Neural cell (in vitro differentiated cells): ENCODE measurements at regions not wholly inside any gene's neighbourhood (a gene's known extent, or its start where the extent isn't known, plus 50 kb on each side); places are given as distances from the start of the nearest gene placed in this dataset.

Experiments
- H2AFZ ChIP-seq: fragments of 200-600, 300-800 bp; sonication (generic), shearing (Covaris generic); 2 replicates; pipeline ENCODE4 v1.6.0; 2014; ENCODE audit warnings: low read depth, mild to moderate bottlenecking, antibody characterized with exemption, low read length, moderate library complexity
- H3F3A ChIP-seq: fragments of 200-600 bp; shearing (Covaris generic); 2 replicates; pipeline ENCODE4 v1.6.1; 2016; ENCODE audit warnings: mild to moderate bottlenecking, moderate library complexity, mixed read lengths, antibody characterized with exemption, low read length; ENCODE audit not compliant: insufficient read depth, poor library complexity, severe bottlenecking
- H3K27ac ChIP-seq: fragments of 200-600, 300-800 bp; sonication (generic), shearing (Covaris generic); 2 replicates; pipeline ENCODE4 v1.5.1; 2014; ENCODE audit warnings: mild to moderate bottlenecking, low read length, moderate library complexity
- H3K27me3 ChIP-seq: fragments of 300-800, 200-600 bp; sonication (generic), shearing (Covaris generic); 2 replicates; pipeline ENCODE4 v1.6.0; 2014; ENCODE audit warnings: mild to moderate bottlenecking, low read depth, low read length, moderate library complexity; ENCODE audit not compliant: insufficient read depth
- H3K36me3 ChIP-seq: fragments of 300-800, 200-600 bp; sonication (generic), shearing (Covaris generic); 2 replicates; pipeline ENCODE4 v1.5.1; 2014; ENCODE audit warnings: mild to moderate bottlenecking, antibody characterized with exemption, low read length, moderate library complexity; ENCODE audit not compliant: insufficient read depth
- H3K4me2 ChIP-seq: fragments of 300-800, 200-600 bp; sonication (generic), shearing (Covaris generic); 2 replicates; pipeline ENCODE4 v1.6.0; 2014; ENCODE audit warnings: mild to moderate bottlenecking, low read length
- H3K4me3 ChIP-seq: fragments of 300-800, 200-600 bp; sonication (generic), shearing (Covaris generic); 2 replicates; pipeline ENCODE4 v1.5.1; 2014; ENCODE audit warnings: mild to moderate bottlenecking, low read length, moderate library complexity
- H3K79me2 ChIP-seq: fragments of 200-600 bp; shearing (Covaris generic); replicated peaks from 2 replicates; pipeline ENCODE4 v1.6.0; 2014; ENCODE audit warnings: mild to moderate bottlenecking, low read length, moderate library complexity; ENCODE audit not compliant: insufficient read depth
- H3K9ac ChIP-seq: fragments of 300-800, 200-600 bp; sonication (generic), shearing (Covaris generic); 2 replicates; pipeline ENCODE4 v1.6.1; 2016; ENCODE audit warnings: mild to moderate bottlenecking, low read length, mixed read lengths
- H3K9me2 ChIP-seq: fragments of 200-600 bp; shearing (Covaris generic); 2 replicates; pipeline ENCODE4 v1.6.1; 2016; ENCODE audit warnings: mild to moderate bottlenecking, low read length, mixed read lengths; ENCODE audit not compliant: insufficient read depth
- H3K9me3 ChIP-seq: fragments of 200-600, 300-800 bp; sonication (generic), shearing (Covaris generic); 2 replicates; pipeline ENCODE4 v1.6.1; 2016; ENCODE audit warnings: mild to moderate bottlenecking, mixed run types, low read length, moderate library complexity, mixed read lengths
- H4K20me1 ChIP-seq: fragments of 200-600 bp; shearing (Covaris generic); 2 replicates; pipeline ENCODE4 v1.6.1; 2016; ENCODE audit warnings: mild to moderate bottlenecking, mixed run types; ENCODE audit not compliant: insufficient read depth
- CTCF ChIP-seq: fragments of 450-650 bp; IDR thresholded peaks from 2 replicates; pipeline ENCODE4 v1.5.1; 2014; ENCODE audit warnings: antibody characterized with exemption, mild to moderate bottlenecking, moderate library complexity; ENCODE audit not compliant: poor library complexity, severe bottlenecking
- EP300 ChIP-seq: fragments of 450-650 bp; conservative IDR thresholded peaks from 2 replicates; pipeline ENCODE4 v1.6.1; 2014; ENCODE audit warnings: antibody characterized with exemption, mild to moderate bottlenecking, moderate library complexity; ENCODE audit not compliant: poor library complexity, severe bottlenecking
- EZH2 ChIP-seq: fragments of 200-600, 300-800 bp; shearing (Covaris generic), sonication (generic); IDR thresholded peaks from 2 replicates; pipeline ENCODE4 v1.6.1; 2014; ENCODE audit warnings: antibody characterized with exemption, low read length, borderline replicate concordance, mild to moderate bottlenecking; ENCODE audit not compliant: insufficient read depth, poor library complexity, severe bottlenecking
- MXI1 ChIP-seq: fragments of 450-650 bp; conservative IDR thresholded peaks from 2 replicates; pipeline ENCODE4 v1.6.1; 2014; ENCODE audit warnings: antibody characterized with exemption, mild to moderate bottlenecking; ENCODE audit not compliant: poor library complexity, severe bottlenecking
- POLR2AphosphoS5 ChIP-seq: IDR thresholded peaks from 2 replicates; pipeline ENCODE4 v1.6.1; 2012
- RAD21 ChIP-seq: fragments of 450-650 bp; conservative IDR thresholded peaks from 2 replicates; pipeline ENCODE4 v1.6.1; 2014; ENCODE audit warnings: antibody characterized with exemption, mild to moderate bottlenecking, moderate library complexity
- REST ChIP-seq: IDR thresholded peaks from 2 replicates; pipeline ENCODE4 v1.6.1; 2012; ENCODE audit warnings: borderline replicate concordance
- TAF1 ChIP-seq: IDR thresholded peaks from 2 replicates; pipeline ENCODE4 v1.6.1; 2012; ENCODE audit warnings: low read depth

GRCh38 chr10:123611876-123612275 is 54.3 kb upstream of the GPR26 start:
- H3K79me2 ChIP-seq = no peaks in the 10 kb centered on the region
- no peak overlapping the region for H3K9ac ChIP-seq
- no peaks in the 10 kb centered on the region for H3K36me3 ChIP-seq
- H3F3A ChIP-seq = no peaks in the 10 kb centered on the region
- H3K27me3 ChIP-seq = peaks cover 28% of the 10 kb centered on the region
- no peak overlapping the region for H2AFZ ChIP-seq
- TF ChIP-seq REST (no peak), TAF1 (no peak), RAD21 (no peak), EZH2 (no peak), EP300 (no peak), MXI1 (no peak), CTCF (no peak), POLR2AphosphoS5 (no peak)
- no peak overlapping the region for H3K4me3 ChIP-seq
- H3K9me3 ChIP-seq = no peaks in the 10 kb centered on the region
- no peak overlapping the region for H3K27ac ChIP-seq
- no peaks in the 10 kb centered on the region for H3K9me2 ChIP-seq
- no peak overlapping the region for H3K4me2 ChIP-seq
- H4K20me1 ChIP-seq = no peaks in the 10 kb centered on the region

- no peak overlapping the region for H2AFZ ChIP-seq
- TF ChIP-seq TAF1 = no peak
- TF ChIP-seq REST = no peak
- H3F3A ChIP-seq = no peaks in the 10 kb centered on the region
- no peak overlapping the region for H3K4me2 ChIP-seq
- H3K9me2 ChIP-seq = no peaks in the 10 kb centered on the region
- no peaks in the 10 kb centered on the region for H3K79me2 ChIP-seq
- H3K27ac ChIP-seq = no peak overlapping the region
- no peak overlapping the region for H3K4me3 ChIP-seq
- H4K20me1 ChIP-seq = no peaks in the 10 kb centered on the region
- H3K27me3 ChIP-seq = peaks cover 29% of the 10 kb centered on the region
- H3K9me3 ChIP-seq = no peaks in the 10 kb centered on the region
- no peaks in the 10 kb centered on the region for H3K36me3 ChIP-seq
- no peak overlapping the region for H3K9ac ChIP-seq
These were observed 52.8 kb upstream of the GPR26 start for GRCh38 chr10:123613346-123613850.
